Ishikawa (cell line): ENCODE measurements at regions not wholly inside any gene's neighbourhood (a gene's known extent, or its start where the extent isn't known, plus 50 kb on each side); places are given as distances from the start of the nearest gene placed in this dataset.
A peak's percentile ranks its signal among the peaks of the same experiment; 100 is the strongest.

ENCODE experiments used
- CEBPB ChIP-seq: IDR thresholded peaks from 2 replicates; pipeline ENCODE4 v1.6.1; 2012
- CREB1 ChIP-seq: IDR thresholded peaks from 2 replicates; pipeline ENCODE4 v1.6.1; 2012; ENCODE audit warnings: low read depth
- EGR1 ChIP-seq: IDR thresholded peaks from 2 replicates; pipeline ENCODE4 v1.6.1; 2012
- EP300 ChIP-seq: IDR thresholded peaks from 2 replicates; pipeline ENCODE4 v1.6.1; 2012; ENCODE audit warnings: borderline replicate concordance
- FOXM1 ChIP-seq: IDR thresholded peaks from 2 replicates; pipeline ENCODE4 v1.6.1; 2012; ENCODE audit warnings: low read depth, borderline replicate concordance
- MAX ChIP-seq: IDR thresholded peaks from 2 replicates; pipeline ENCODE4 v1.6.1; 2012
- NFIC ChIP-seq: IDR thresholded peaks from 2 replicates; pipeline ENCODE4 v1.6.1; 2012
- RAD21 ChIP-seq: IDR thresholded peaks from 2 replicates; pipeline ENCODE4 v1.6.1; 2012; ENCODE audit warnings: low read depth
- REST ChIP-seq: IDR thresholded peaks from 2 replicates; pipeline ENCODE4 v1.6.1; 2012; ENCODE audit warnings: low read depth, mild to moderate bottlenecking
- TAF1 ChIP-seq: IDR thresholded peaks from 2 replicates; pipeline ENCODE4 v1.6.1; 2012; ENCODE audit warnings: low read depth, mild to moderate bottlenecking
- TCF12 ChIP-seq: IDR thresholded peaks from 2 replicates; pipeline ENCODE4 v1.6.1; 2012; ENCODE audit warnings: low read depth
- TEAD4 ChIP-seq: IDR thresholded peaks from 2 replicates; pipeline ENCODE4 v1.6.1; 2012
- USF1 ChIP-seq: IDR thresholded peaks from 2 replicates; pipeline ENCODE4 v1.6.1; 2012
- YY1 ChIP-seq: IDR thresholded peaks from 2 replicates; pipeline ENCODE4 v1.6.1; 2012; ENCODE audit warnings: low read depth
- ZBTB7A ChIP-seq: IDR thresholded peaks from 2 replicates; pipeline ENCODE4 v1.6.1; 2012; ENCODE audit warnings: low read depth

- TF ChIP-seq USF1 = no peak
- no peak for TF ChIP-seq REST
- no peak for TF ChIP-seq ZBTB7A
- no peak for TF ChIP-seq FOXM1
- no peak for TF ChIP-seq RAD21
- no peak for TF ChIP-seq NFIC
- TF ChIP-seq TEAD4 = no peak
- TF ChIP-seq MAX = no peak
- no peak for TF ChIP-seq TCF12
Observed at GRCh38 chr22:27023591-27023990, 366.2 kb downstream of the MIAT start.

- no peak for TF ChIP-seq TEAD4
- TF ChIP-seq EP300 = no peak
- no peak for TF ChIP-seq TAF1
- TF ChIP-seq YY1 = no peak
- no peak for TF ChIP-seq ZBTB7A
- no peak for TF ChIP-seq REST
- no peak for TF ChIP-seq MAX
- no peak for TF ChIP-seq FOXM1
- TF ChIP-seq RAD21 = no peak
- no peak for TF ChIP-seq USF1
- TF ChIP-seq CEBPB = no peak
- TF ChIP-seq NFIC = no peak
- no peak for TF ChIP-seq CREB1
Observed at GRCh38 chr22:27024982-27025381, 367.6 kb downstream of the MIAT start.

GRCh38 chr22:27028093-27028492 lies 370.7 kb downstream of the MIAT start:
- TF ChIP-seq CREB1 (no peak), REST (peak; percentile 58)

GRCh38 chr22:27029584-27030130 lies 372.3 kb downstream of the MIAT start:
- TF ChIP-seq NFIC (no peak), ZBTB7A (no peak), MAX (no peak), FOXM1 (no peak), CREB1 (no peak), USF1 (no peak), TAF1 (no peak), REST (no peak), EGR1 (no peak), TEAD4 (no peak), YY1 (no peak), EP300 (no peak), TCF12 (no peak)
